HG02642 (cell line): ENCODE measurements at regions not wholly inside any gene's neighbourhood (a gene's known extent, or its start where the extent isn't known, plus 50 kb on each side); places are given as distances from the start of the nearest gene placed in this dataset.

ENCODE experiments used
- ATAC-seq: cut with Tn5 transposase; IDR thresholded peaks from one replicate; pipeline ENCODE4 v1.9.1; 2021; ENCODE audit warnings: mild to moderate bottlenecking; ENCODE audit not compliant: unreplicated experiment, poor library complexity

DNA sequence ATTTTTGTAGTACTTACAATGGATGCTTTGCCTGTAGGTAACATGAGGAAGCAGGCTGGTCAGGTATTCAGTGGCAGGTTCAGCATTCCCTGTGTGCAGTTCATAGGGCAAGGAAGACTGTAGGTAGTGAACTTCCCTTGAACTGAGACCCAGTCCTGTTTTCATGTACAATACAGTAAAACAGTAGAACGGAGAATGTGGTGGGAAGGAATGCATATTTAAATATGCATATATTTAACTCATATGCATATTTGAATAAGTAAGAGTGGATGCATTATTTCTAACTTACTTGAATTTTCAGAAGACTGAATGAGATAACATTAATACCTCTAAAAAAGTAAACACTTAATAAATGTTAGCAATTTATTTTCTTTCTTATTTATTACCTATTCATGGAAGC is 147.6 kb upstream of the FLRT2 start:
- no peak for ATAC-seq

DNA sequence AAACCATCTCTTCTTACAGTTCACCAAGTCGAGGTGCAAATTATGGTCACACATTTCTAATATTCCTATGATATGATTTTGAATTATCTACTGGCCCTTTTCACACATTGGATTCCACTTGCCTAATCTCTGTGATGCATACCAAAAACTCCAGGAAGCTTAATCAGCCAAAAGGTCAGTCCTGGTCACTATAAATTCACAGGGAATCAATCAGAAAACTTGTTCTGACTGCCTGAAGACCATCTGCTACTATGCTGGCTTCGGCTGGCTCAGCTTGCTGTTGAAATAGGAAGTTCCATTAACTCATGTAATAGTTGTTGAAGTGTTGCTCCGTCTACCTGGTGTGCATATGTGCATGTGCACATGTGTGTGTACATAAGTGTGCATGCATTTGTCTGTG is 142.8 kb upstream of the FLRT2 start:
- no peak for ATAC-seq

DNA sequence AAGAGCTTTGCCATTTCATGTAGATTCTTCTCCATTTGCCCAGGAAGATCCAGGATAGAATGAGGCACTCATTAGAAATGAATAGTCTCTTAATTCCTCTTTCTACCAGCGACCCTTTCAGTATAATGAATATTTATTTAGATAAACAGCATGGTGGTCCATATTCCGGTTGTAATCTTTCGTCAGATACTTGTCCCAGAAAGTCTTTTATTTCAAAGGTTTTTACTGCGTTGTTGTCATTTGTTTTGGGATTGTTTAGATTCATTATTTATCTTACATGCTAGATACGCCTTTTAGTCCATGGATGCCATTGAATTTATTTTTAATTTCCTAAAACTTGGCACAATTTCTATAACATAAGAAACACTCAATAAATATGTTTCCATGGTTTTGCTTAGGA is 139.7 kb upstream of the FLRT2 start:
- ATAC-seq = no peak

DNA sequence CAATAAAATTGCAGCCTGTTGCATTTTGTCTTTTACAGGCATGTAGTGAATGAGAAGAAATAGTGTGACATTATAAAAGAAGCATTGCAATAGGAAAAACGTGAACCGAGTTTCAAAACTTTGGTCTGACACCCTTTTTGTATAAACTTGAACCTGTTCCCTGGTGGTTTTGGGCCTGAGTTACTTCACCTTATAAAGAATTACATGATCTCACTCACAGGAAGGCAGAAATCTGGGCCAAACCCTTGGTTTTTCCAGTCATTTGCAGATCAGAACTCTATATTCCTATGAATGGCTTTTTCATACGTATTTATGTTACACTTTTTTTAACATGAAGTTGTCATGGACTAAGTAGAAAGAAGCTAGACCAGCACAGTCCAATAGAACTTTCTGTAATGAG is 138.5 kb upstream of the FLRT2 start:
- ATAC-seq = no peak

DNA sequence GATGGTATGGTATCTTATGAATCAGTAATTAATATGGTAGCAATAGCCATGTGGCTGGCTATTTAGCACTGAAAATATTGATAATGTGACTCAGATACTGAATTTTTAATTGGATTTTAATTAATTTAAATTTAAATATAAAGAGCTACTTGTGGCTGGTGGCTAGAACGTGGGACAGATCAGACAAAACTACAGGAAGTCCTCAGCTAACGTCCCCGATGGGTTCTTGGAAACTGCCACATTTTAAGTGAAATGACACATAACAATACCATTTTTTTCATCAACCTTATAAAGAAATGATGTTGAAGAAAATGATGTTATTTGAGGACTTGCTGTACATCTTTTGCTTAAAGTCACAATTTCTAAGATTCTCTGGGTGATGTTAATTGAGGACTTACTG is 138.1 kb upstream of the FLRT2 start:
- ATAC-seq = no peak

DNA sequence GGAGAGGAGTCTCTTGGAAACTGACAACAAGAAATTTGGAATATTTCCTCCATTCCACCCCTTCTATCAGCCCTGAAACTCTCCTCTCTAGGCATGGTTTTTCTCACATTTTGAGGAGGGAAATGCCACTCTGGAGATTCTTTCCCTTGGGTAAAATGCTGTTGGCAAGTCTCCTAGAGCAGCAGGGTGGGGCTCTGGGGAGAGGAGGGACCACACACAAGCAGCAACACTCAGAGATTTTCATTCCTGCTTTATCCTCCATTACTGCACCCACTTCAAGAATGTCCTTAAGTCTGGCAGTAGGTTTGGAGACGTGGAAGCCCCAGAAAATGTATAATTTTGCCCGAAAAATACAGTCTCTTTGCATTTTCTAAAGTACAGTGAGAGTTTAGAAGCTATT is 130.8 kb upstream of the FLRT2 start:
- ATAC-seq = no peak

DNA sequence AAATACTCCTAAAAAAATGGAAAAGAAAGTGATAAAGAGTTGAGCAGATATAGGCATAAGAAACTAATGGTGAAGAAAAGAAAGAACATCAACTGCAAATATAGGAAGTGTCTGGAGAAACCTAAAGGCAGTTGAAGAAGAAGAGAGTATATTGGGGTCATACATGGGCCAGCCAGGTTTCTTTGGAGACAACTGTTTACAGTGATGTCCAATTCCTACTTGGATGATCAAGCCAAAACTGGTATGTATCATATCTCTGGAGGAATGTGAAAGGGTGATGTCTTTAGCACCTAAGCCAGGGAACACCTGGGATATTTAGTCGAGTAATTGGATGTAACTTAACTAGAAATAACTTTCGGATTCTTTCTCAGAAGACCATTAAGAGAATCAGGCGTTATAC is 129.3 kb upstream of the FLRT2 start:
- ATAC-seq = no peak

DNA sequence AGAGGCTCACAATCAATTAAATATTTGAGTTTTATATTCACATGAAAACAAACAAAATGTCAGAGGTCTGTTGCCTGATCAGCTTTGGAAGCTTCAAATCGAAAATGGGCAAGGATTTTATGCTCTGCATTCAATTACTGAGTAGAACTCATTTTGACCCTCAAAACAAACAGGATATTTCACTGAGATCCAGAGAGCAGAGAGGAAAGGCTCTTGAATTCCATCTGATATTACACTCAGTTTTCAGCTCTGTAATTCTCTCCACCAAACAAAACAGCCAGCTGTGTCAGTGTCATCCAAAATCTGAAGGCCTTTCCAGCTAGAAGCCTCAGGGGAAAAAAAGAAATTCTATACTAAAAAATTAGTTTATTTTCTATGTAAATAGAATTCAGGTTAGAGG is 128.6 kb upstream of the FLRT2 start:
- no peak for ATAC-seq

DNA sequence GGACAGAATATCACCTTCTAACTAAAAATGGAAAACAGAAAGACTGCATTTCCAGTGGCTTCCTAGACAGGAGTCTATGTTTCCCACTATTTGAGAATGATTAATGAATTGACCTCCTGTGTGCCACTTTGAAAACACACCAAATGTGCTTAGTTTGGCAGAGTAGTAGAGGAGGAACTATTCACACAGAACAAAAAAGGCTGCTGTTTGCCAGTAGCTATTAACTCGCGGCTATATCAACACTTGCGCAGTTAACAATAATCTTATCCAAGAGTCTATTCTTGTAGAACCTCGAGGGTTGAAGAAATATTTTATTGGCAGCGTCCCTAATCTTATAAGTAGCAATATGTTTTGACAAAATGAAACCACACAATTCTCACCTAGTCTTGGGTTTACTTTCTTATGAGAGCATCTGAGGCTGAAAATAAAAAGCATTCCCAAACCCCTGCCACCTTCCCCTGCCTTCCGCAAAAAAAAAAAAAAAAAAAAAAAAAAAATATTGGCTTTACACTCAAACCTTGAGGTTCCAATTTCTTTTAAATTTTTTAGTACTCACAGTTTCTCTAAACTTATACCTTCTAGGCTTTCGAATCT is 127.3 kb upstream of the FLRT2 start:
- ATAC-seq = no peak

DNA sequence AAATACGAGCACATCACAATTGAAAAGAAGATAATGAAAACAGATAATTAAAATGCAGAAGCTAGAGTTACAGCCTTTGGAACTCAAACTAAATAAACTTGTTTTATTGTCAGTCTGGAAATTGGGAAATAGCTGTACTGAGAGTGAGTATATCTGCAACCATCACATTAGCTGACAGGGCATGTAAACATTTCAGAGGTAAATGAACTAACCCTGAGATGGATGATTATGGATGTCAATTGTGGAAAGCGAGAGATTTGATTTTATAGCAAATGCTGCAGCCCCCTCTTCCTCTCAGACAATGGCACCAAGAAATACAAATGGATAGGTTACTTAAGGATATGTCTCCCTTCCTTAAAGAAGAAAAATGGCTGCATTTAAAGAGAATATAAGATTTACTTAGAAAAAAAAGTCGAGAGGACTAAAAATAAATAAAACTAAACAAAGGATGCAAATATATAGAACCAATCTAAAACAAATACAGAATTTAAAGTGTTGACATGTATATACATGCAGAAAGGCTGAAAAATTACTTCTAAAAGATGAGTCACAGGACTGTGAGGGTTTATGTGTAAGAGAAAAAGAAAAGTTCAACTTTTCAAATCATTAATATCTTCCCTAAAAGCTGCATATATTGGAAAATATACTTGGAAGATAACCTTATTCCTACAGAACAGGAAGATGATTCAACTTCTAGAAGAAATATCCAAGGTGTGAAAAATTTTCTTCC is 120.3 kb upstream of the FLRT2 start:
- no peak for ATAC-seq

DNA sequence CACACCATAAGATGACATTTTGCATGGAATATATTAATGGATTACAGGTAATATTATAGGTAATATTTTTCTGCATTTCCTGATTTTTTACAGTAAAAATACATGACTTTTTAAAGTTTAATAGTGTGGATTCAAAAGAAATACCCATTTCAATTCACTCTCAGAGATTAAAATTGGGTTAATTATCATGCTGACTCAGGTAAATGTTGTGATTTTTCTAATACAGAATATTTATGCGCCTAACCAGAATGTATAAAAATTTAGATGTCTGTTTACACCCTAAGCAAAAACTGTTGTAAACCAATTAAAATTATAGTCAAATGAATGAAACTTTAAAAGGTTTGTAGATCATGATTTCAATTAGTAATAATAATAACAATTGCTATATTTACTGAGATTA is 117.2 kb upstream of the FLRT2 start:
- ATAC-seq = no peak

DNA sequence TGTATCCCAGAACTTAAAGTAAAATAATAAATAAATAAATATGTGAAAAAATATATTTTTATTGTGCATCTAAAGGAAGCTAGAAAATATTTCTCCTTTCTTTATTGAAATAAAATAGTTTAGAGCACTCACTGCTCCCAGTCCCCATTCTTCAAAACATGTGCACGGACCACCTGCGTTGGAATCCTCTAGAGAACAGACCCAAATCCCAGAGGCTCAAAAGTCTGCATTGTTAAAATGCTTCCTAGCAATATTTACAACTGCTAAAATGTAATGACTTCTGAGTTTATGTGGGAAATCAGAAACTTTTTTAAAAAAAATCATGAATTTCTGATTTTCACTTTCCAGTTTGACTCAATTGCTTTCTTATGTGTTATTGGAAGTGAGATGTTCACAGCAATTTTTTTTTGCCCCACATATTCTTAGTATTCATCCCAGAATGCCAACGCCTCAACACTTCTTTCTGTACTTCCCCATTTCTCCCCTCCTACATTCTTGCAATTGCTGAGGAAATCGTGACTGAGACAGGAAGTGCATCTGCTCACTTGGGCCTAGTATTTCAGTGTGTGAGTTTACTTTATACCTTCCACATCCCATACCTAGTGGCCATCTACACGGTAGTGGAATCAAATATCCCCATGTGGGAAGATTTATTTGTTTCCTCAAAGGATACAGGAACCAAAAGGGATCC is 116.0 kb upstream of the FLRT2 start:
- no peak for ATAC-seq

DNA sequence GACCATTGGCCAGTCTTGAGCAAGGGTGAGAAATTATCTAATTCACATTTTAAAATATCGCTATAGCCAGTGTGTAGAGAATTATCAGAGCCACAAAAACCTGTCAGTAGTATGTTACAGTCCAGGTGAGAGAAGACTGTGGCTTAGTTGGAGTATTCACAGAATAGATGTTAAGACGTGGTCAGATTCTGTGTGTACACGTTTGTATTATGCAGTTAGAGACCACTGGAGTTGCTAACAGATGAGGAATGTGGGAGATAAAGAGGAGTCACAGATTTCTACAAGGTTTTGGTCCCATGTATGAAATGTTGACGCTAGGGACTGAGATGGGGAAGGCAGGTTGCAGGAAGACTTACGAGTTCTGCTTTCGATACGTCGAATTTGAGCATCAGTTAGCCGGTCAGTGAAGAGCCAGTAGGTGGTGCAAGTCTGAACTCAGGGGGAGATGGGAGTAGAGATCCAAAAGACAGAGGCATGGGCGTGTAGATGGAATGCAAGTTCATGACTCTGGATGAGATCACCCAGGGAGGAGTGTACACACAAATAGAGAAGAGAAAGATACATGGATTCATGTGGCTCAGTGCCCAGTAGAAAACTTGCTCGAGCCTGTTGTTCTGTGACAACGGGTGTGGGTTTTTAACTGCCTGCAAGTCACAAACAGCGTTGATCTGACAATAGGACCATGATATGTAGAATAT is 114.8 kb upstream of the FLRT2 start:
- no peak for ATAC-seq

DNA sequence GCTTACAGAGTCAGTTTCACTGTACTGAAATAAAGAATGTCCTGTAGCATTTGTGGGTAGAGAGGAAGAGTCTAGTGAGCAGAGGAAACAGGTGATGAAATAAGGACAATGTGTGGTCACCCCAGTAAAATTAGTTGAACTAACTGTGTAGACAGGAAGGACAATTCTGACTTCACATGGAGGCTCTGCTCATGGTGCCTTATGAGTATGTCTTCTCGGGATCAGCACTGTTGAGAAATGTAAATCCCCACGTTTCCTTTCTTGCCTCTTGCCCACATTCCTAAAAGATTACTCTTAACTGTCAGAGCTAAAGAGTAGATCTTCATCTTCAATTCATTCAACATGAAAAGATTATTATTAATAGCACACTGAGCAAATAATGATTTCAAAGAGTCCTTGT is 113.2 kb upstream of the FLRT2 start:
- no peak for ATAC-seq

DNA sequence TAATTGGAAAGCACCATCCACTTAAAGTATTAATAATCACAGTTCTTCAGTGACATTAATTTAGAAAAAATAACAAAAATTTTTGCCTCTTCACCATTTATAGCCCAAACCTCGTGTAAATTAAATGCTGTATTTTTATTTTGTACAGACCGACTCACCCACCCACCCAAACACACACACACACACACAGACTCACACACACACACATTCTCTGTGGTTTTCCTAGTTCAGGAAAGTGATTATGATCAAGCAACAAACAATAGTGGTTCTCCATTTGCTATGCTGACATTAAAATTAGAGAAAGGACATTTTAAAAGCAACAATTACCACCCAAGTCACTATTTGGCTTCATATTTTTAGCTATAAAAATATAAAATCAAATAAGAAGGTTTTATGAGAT is 112.5 kb upstream of the FLRT2 start:
- ATAC-seq = no peak

DNA sequence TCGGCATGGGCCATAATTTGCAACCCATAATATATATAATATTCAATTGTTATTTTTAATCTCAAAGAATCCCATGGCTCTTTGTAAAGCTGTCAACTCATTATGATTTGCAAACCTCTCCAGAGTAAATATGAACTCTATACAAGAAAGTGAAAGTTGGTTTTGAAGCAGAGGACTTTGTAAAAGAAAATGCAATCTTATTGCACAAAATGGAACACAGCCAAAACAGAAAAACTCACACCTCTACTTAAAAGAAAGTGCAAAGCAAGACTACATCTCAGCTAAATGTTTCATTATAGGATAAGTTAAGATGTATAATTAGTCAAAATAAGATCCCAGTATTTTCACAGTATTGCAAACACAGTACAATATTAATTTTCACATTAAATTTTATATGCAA is 111.2 kb upstream of the FLRT2 start:
- no peak for ATAC-seq

DNA sequence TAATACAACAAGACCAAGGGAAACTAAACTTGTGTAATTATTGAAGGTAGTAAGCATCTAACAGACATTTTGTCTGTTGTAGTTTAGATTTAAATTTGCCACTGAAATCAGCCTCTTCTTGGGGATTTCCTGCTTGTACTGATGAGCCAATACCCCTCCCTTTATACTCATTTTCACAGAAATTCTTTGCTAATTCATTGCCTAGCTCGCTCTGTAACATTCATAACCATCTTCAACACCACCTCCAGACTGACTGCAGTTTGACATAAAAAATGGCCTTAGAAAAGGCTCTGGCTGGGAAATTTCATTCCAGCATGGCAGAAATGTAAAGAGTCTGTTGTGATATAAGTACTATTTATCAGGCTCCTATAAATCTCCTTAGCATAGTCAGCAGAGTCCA is 109.7 kb upstream of the FLRT2 start:
- no peak for ATAC-seq

DNA sequence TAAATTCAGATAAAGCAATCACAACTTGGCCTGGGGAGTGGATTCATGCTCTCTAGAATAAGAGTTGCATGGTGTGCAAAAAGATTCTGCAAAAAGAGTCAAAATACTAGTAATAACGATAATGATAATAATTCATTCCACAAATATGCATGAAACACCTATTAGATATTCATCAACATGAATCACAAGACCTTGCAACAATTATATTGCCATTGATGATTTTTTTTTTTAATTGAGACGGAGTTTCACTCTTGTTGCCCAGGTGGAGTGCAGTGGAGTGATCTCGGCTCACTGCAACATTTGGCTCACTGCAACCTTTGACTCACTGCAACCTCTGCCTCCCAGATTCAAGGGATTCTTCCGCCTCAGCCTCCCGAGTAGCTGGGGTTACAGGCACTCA is 109.2 kb upstream of the FLRT2 start:
- no peak for ATAC-seq

DNA sequence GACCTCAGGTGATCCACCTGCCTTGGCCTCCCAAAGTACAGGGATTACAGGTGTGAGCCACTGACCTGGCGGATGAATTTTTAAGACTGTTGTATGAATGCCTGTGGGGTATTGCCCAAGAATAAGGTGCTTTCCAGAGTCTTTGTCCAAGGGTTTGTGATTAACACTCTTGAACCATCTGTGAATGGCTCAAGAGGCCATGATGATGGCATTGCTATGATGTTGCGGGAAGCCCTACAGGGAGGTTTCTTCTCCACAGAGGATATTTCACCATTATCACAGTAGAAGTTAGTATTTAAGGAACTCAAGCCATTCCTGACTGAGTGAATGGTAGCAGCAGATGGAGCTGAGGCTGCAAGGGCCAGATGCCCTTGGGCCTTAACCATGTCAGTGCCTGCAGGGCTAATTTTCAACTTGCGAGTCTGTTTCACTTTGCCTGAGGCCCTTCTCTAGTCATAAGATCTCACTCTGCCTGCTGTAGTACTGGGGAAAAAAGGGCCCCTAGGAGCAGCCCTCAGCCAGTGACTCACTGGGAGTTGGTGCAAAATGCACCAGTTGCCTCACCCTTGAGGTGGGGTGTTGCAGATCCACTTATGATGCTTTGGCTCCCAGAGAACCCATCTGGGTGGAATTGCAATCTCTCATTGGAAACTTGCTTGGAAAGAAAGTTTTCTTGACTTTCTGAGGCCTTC is 108.6 kb upstream of the FLRT2 start:
- no peak for ATAC-seq

DNA sequence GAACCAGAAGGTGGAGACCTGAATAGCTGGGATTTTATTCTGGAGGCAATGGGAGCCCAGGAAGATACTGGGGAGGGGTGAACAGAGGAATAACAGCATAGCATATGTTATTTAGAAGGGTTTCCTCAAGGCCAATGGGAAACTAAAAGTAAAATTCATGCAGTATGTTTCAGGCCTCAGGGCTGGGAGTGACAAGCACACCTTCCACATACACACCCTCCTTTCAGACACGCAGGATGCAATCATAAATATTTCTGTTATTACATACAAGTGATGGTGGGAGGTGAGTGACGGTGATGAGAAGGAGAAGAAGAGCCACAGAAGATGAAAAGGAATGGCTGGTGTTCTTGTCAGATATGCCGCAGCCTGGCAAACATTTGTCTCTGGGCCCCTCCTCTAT is 106.1 kb upstream of the FLRT2 start:
- no peak for ATAC-seq

DNA sequence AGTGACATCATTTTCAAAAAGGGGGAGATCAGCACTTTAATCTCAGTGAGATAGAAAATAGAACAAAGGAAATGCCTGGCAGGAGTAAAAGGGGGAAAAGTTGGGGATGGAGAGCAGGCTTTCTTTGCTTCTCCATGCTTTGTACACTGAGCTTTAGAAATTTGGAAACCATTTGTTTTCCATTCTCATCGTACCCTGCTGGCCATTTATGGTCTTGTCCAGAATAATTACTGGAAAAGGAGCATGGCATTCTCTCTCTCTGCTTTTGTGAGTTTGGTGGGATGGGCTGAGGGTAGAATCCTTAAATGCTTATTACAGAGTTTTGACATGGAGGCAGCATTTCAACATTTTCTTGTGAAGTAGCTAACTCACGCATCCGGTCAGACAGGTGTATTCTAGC is 104.4 kb upstream of the FLRT2 start:
- no peak for ATAC-seq
